ENCODE measurements at regions not wholly inside any gene's neighbourhood (a gene's known extent, or its start where the extent isn't known, plus 50 kb on each side); places are given as distances from the start of the nearest gene placed in this dataset.

DNA sequence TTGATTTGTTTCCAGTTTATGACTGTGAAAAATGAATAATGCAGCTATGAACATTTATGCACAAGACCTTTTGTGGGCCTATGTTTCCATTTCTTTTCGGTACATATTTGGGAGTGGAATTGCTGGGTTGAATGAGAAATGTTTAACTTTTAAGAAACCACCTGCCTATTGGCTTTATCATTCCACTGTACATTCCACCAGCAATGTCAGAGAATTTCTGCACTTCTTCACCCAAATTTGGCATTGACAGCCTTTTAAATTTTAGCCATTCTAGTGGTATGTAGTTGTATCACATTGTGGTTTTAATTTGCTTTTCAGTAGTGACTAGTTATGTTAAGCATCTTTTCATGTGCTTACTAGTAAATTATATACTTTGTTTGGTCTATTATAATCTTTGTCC, 317.0 kb upstream of the TMTC1 start:
- Histone ChIP-seq H3K9me3 (ENCODE audit: insufficient read depth, low read length) (no peaks in the 10 kb centered on the region), H3K79me2 (ENCODE audit: low read length) (no peaks in the 10 kb centered on the region), H3K36me3 (replicated peaks; ENCODE audit: low read depth, low read length) (no peaks in the 10 kb centered on the region), H3K4me3 (ENCODE audit: low read length) (no peak overlapping the region), H3K27ac (ENCODE audit: low read length) (no peak overlapping the region), H3K4me1 (ENCODE audit: low read length) (no peaks in the 10 kb centered on the region), H4K20me1 (ENCODE audit: insufficient read depth, low read length) (no peaks in the 10 kb centered on the region), H3K9ac (ENCODE audit: low read length) (no peak overlapping the region), H3K4me2 (ENCODE audit: low read length) (no peak overlapping the region), H3K27me3 (ENCODE audit: low read depth, low read length) (no peaks in the 10 kb centered on the region), H2AFZ (ENCODE audit: low read depth, low read length) (no peak overlapping the region)
- no peak for TF ChIP-seq EZH2phosphoT487 (IDR thresholded peaks at IDR 0.05; ENCODE audit: low read depth)
- TF ChIP-seq CTCF (IDR thresholded peaks at IDR 0.05; ENCODE audit: low read depth, low read length) = no peak

GRCh38 chr12:30098677-30099076, 314.9 kb upstream of the TMTC1 start:
- H3K9me3 ChIP-seq (ENCODE audit: insufficient read depth, low read length) = no peaks in the 10 kb centered on the region
- no peaks in the 10 kb centered on the region for H4K20me1 ChIP-seq (ENCODE audit: insufficient read depth, low read length)
- H3K4me1 ChIP-seq (ENCODE audit: low read length) = no peaks in the 10 kb centered on the region
- H3K27me3 ChIP-seq (ENCODE audit: low read depth, low read length) = no peaks in the 10 kb centered on the region
- no peak overlapping the region for H3K27ac ChIP-seq (ENCODE audit: low read length)
- no peak overlapping the region for H3K4me2 ChIP-seq (ENCODE audit: low read length)
- no peak overlapping the region for H3K4me3 ChIP-seq (ENCODE audit: low read length)
- no peak overlapping the region for H3K9ac ChIP-seq (ENCODE audit: low read length)
- TF ChIP-seq EZH2phosphoT487 (IDR thresholded peaks at IDR 0.05; ENCODE audit: low read depth) (no peak), CTCF (IDR thresholded peaks at IDR 0.05; ENCODE audit: low read depth, low read length) (no peak)
- no peak overlapping the region for H2AFZ ChIP-seq (ENCODE audit: low read depth, low read length)
- H3K79me2 ChIP-seq (ENCODE audit: low read length) = no peaks in the 10 kb centered on the region
- H3K36me3 ChIP-seq (replicated peaks; ENCODE audit: low read depth, low read length) = no peaks in the 10 kb centered on the region

DNA sequence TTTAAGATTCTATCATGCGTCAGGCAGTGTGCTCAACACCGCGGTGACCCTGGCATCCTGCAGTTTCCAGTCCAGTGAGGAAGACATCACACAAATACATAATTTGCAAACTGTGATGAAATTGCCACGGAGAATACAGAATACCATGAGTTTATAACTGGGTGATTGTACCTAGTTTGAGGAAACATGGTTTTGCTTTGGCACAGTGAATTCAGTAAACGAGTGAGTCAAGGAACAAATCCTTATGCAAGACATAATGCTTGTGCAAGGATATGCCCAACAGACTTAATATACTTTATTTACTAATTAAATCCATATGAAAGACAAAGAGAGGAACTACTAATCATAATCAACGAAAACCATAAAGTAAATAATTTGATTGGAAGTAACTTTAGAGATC, 311.8 kb upstream of the TMTC1 start:
- Histone ChIP-seq H2AFZ (ENCODE audit: low read depth, low read length) (no peak overlapping the region), H4K20me1 (ENCODE audit: insufficient read depth, low read length) (no peaks in the 10 kb centered on the region), H3K79me2 (ENCODE audit: low read length) (no peaks in the 10 kb centered on the region), H3K27ac (ENCODE audit: low read length) (no peak overlapping the region), H3K9me3 (ENCODE audit: insufficient read depth, low read length) (no peaks in the 10 kb centered on the region), H3K4me2 (ENCODE audit: low read length) (no peak overlapping the region), H3K36me3 (replicated peaks; ENCODE audit: low read depth, low read length) (no peaks in the 10 kb centered on the region), H3K4me1 (ENCODE audit: low read length) (no peaks in the 10 kb centered on the region), H3K9ac (ENCODE audit: low read length) (no peak overlapping the region), H3K27me3 (ENCODE audit: low read depth, low read length) (no peaks in the 10 kb centered on the region), H3K4me3 (ENCODE audit: low read length) (no peak overlapping the region)
- TF ChIP-seq EZH2phosphoT487 (IDR thresholded peaks at IDR 0.05; ENCODE audit: low read depth) (no peak), CTCF (IDR thresholded peaks at IDR 0.05; ENCODE audit: low read depth, low read length) (no peak)

- Histone ChIP-seq H3K9me3 (ENCODE audit: insufficient read depth, low read length) (no peaks in the 10 kb centered on the region), H3K79me2 (ENCODE audit: low read length) (no peaks in the 10 kb centered on the region), H2AFZ (ENCODE audit: low read depth, low read length) (no peak overlapping the region), H3K4me3 (ENCODE audit: low read length) (no peak overlapping the region), H3K36me3 (replicated peaks; ENCODE audit: low read depth, low read length) (no peaks in the 10 kb centered on the region), H3K9ac (ENCODE audit: low read length) (no peak overlapping the region), H3K27me3 (ENCODE audit: low read depth, low read length) (peaks cover 2% of the 10 kb centered on the region; the same call in 1 of the 2 replicates), H4K20me1 (ENCODE audit: insufficient read depth, low read length) (no peaks in the 10 kb centered on the region), H3K27ac (ENCODE audit: low read length) (no peak overlapping the region), H3K4me1 (ENCODE audit: low read length) (no peaks in the 10 kb centered on the region), H3K4me2 (ENCODE audit: low read length) (no peak overlapping the region)
- TF ChIP-seq EZH2phosphoT487 (IDR thresholded peaks at IDR 0.05; ENCODE audit: low read depth) (no peak), CTCF (IDR thresholded peaks at IDR 0.05; ENCODE audit: low read depth, low read length) (no peak)
Measured at GRCh38 chr12:30092983-30093617, 309.4 kb upstream of the TMTC1 start.

Measured in OCI-LY3 (cell line).